ENCODE measurements at regions not wholly inside any gene's neighbourhood (a gene's known extent, or its start where the extent isn't known, plus 50 kb on each side); places are given as distances from the start of the nearest gene placed in this dataset.

GRCh38 chr7:10237306-10237705 lies 736.4 kb upstream of the PHF14 start:
- H3K4me3 ChIP-seq (ENCODE audit: low read depth, low read length), result no peak overlapping the region
- ChIA-PET POLR2A (no interaction called here), CTCF (no interaction called here)
- H3K9me3 ChIP-seq (ENCODE audit: control insufficient read depth, insufficient read depth, low read length), result no peaks in the 10 kb centered on the region
- TF ChIP-seq CTCF (IDR thresholded peaks at IDR 0.05; ENCODE audit: low read depth, low read length), result no peak
- DNase-seq (ENCODE audit: low read depth, low spot score), result no peak
- H3K27me3 ChIP-seq (ENCODE audit: control insufficient read depth, insufficient read depth, low read length), result no peaks in the 10 kb centered on the region
- no peak overlapping the region for H3K27ac ChIP-seq (ENCODE audit: low read depth, low read length)

- Histone ChIP-seq H3K27me3 (ENCODE audit: control insufficient read depth, insufficient read depth, low read length) (no peaks in the 10 kb centered on the region), H3K27ac (ENCODE audit: low read depth, low read length) (no peak overlapping the region), H3K4me3 (ENCODE audit: low read depth, low read length) (no peak overlapping the region), H3K9me3 (ENCODE audit: control insufficient read depth, insufficient read depth, low read length) (no peaks in the 10 kb centered on the region)
- DNase-seq (ENCODE audit: low read depth, low spot score), result no peak
- ChIA-PET POLR2A (no interaction called here), CTCF (no interaction called here)
- no peak for TF ChIP-seq CTCF (IDR thresholded peaks at IDR 0.05; ENCODE audit: low read depth, low read length)
Measured at GRCh38 chr7:10238641-10239040, 735.0 kb upstream of the PHF14 start.

- no peak for TF ChIP-seq CTCF (IDR thresholded peaks at IDR 0.05; ENCODE audit: low read depth, low read length)
- CTCF ChIA-PET, result no interaction called here
- H3K27ac ChIP-seq (ENCODE audit: low read depth, low read length), result no peak overlapping the region
- H3K27me3 ChIP-seq (ENCODE audit: control insufficient read depth, insufficient read depth, low read length), result no peaks in the 10 kb centered on the region
- no peak for DNase-seq (ENCODE audit: low read depth, low spot score)
- no peaks in the 10 kb centered on the region for H3K9me3 ChIP-seq (ENCODE audit: control insufficient read depth, insufficient read depth, low read length)
- H3K4me3 ChIP-seq (ENCODE audit: low read depth, low read length), result no peak overlapping the region
- POLR2A ChIA-PET, result no interaction called here
Measured at GRCh38 chr7:10239695-10240345, 733.9 kb upstream of the PHF14 start.

- Histone ChIP-seq H3K4me3 (ENCODE audit: low read depth, low read length) (no peak overlapping the region), H3K9me3 (ENCODE audit: control insufficient read depth, insufficient read depth, low read length) (peaks cover 15% of the 10 kb centered on the region), H3K27me3 (ENCODE audit: control insufficient read depth, insufficient read depth, low read length) (no peaks in the 10 kb centered on the region), H3K27ac (ENCODE audit: low read depth, low read length) (no peak overlapping the region)
- POLR2A ChIA-PET, result no interaction called here
- DNase-seq (ENCODE audit: low read depth, low spot score), result no peak
- TF ChIP-seq CTCF (IDR thresholded peaks at IDR 0.05; ENCODE audit: low read depth, low read length), result no peak
- CTCF ChIA-PET, result no interaction called here
Measured at GRCh38 chr7:10245406-10245805, 728.3 kb upstream of the PHF14 start.

GRCh38 chr7:10257438-10257837 lies 716.2 kb upstream of the PHF14 start:
- DNase-seq (ENCODE audit: low read depth, low spot score), result no peak

More at GRCh38 chr7:10257438-10257837, 716.2 kb upstream of the PHF14 start:
- H3K4me3 ChIP-seq (ENCODE audit: low read depth, low read length), result no peak overlapping the region
- no peaks in the 10 kb centered on the region for H3K27me3 ChIP-seq (ENCODE audit: control insufficient read depth, insufficient read depth, low read length)
- H3K9me3 ChIP-seq (ENCODE audit: control insufficient read depth, insufficient read depth, low read length), result peaks cover 3% of the 10 kb centered on the region; the same call in 1 of the 2 replicates
- ChIA-PET CTCF (no interaction called here), POLR2A (no interaction called here)
- no peak for TF ChIP-seq CTCF (IDR thresholded peaks at IDR 0.05; ENCODE audit: low read depth, low read length)
- no peak overlapping the region for H3K27ac ChIP-seq (ENCODE audit: low read depth, low read length)

Data from AG04450 (cell line).